Loucy (cell line): ENCODE measurements at regions not wholly inside any gene's neighbourhood (a gene's known extent, or its start where the extent isn't known, plus 50 kb on each side); places are given as distances from the start of the nearest gene placed in this dataset.

Experiments
- EZH2phosphoT487 ChIP-seq: fragments of 200-600 bp; IDR thresholded peaks from 2 replicates; pipeline ENCODE4 v1.6.1; 2018; ENCODE audit warnings: antibody characterized with exemption, mild to moderate bottlenecking, moderate library complexity, borderline replicate concordance
- TF ChIP-seq, protein P1 (sequence below): fragments of 200-600 bp; sonication (generic); conservative IDR thresholded peaks from 2 replicates; pipeline ENCODE4 v1.5.1; 2014; ENCODE audit warnings: mild to moderate bottlenecking, antibody characterized with exemption, low read length

DNA sequence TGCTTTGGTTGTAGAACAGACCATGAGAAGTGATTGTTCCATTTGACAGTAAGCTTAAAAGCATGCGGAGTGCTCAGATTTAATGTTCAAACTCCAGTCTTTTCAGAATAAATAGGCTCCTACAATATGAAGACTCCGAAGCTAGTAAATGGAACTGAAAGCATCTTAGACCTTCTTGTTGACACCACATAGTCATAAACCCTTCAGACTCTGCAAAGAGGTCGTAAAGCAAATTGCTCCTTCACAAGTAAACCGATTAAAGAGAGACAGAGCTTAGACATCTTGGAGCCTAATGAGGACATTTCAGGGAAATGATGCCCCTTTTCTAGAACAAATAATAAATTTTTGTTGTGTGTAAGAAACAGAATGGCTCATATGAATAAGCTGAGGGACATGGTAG is 511.0 kb upstream of the RIOK2 start:
- TF ChIP-seq, protein P1, sequence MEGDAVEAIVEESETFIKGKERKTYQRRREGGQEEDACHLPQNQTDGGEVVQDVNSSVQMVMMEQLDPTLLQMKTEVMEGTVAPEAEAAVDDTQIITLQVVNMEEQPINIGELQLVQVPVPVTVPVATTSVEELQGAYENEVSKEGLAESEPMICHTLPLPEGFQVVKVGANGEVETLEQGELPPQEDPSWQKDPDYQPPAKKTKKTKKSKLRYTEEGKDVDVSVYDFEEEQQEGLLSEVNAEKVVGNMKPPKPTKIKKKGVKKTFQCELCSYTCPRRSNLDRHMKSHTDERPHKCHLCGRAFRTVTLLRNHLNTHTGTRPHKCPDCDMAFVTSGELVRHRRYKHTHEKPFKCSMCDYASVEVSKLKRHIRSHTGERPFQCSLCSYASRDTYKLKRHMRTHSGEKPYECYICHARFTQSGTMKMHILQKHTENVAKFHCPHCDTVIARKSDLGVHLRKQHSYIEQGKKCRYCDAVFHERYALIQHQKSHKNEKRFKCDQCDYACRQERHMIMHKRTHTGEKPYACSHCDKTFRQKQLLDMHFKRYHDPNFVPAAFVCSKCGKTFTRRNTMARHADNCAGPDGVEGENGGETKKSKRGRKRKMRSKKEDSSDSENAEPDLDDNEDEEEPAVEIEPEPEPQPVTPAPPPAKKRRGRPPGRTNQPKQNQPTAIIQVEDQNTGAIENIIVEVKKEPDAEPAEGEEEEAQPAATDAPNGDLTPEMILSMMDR = no peak
- no peak for TF ChIP-seq EZH2phosphoT487
